Left lung (tissue), 4 donors: ENCODE measurements at regions not wholly inside any gene's neighbourhood (a gene's known extent, or its start where the extent isn't known, plus 50 kb on each side); places are given as distances from the start of the nearest gene placed in this dataset.
"Not testable (repeated sequence)": the region's sequence is repeated elsewhere in the genome, so short reads cannot be mapped to it uniquely, and the experiment has no call there.

Experiments used
- ATAC-seq: fragments of 200-7000 bp; cut with Tn5 transposase; one replicate; pipeline ENCODE4 v1.9.1; 2020; ENCODE audit warnings: moderate library complexity
- DNase-seq, 4 donors: peaks; one replicate each; pipeline ENCODE4 v3.0.0-alpha.2; 2013 to 2020
- H3K27ac ChIP-seq, 2 donors: fragments of 200-600 bp; sonication (generic) in 1 of 2; one replicate each; pipeline versions ENCODE4 v1.5.0 to v1.8.0; 2020 to 2021
- H3K27me3 ChIP-seq, 2 donors: fragments of 200-600 bp; sonication (generic) in 1 of 2; one replicate each; pipeline versions ENCODE4 v1.5.0 to v1.8.0; 2020 to 2021
- H3K36me3 ChIP-seq, 2 donors: fragments of 200-600 bp; sonication (generic) in 1 of 2; one replicate each; pipeline versions ENCODE4 v1.5.0 to v1.8.0; 2020 to 2021
- H3K4me1 ChIP-seq, 2 donors: fragments of 200-600 bp; one replicate each; pipeline ENCODE4 v1.8.0; 2021
- H3K4me3 ChIP-seq, 2 donors: fragments of 200-600 bp; sonication (generic) in 1 of 2; one replicate each; pipeline versions ENCODE4 v1.5.0 to v1.8.0; 2020 to 2021; ENCODE audit warnings: mild to moderate bottlenecking in 1 of 2
- H3K9me3 ChIP-seq, 2 donors: fragments of 200-600 bp; sonication (generic) in 1 of 2; one replicate each; pipeline versions ENCODE4 v1.5.0 to v1.8.0; 2020 to 2021
- intact Hi-C, 2 donors: fragments of 100-400 bp; cut with DNase I; formaldehyde crosslinking; loops; one replicate each; pipeline versions ENCODE4 v1.11.2 to v1.14.2; 2022
- TF ChIP-seq, protein P1 (sequence below), 2 donors: fragments of 200-600 bp; sonication (generic) in 1 of 2; IDR thresholded peaks; one replicate each; pipeline versions ENCODE4 v1.5.0 to v1.8.0; 2021; ENCODE audit warnings: antibody characterized with exemption in 2 of 2
- donor health status: DM: no; HTN: yes; CAD: no.
- donor health status: DM: no; HTN: no; CAD: no.

DNA sequence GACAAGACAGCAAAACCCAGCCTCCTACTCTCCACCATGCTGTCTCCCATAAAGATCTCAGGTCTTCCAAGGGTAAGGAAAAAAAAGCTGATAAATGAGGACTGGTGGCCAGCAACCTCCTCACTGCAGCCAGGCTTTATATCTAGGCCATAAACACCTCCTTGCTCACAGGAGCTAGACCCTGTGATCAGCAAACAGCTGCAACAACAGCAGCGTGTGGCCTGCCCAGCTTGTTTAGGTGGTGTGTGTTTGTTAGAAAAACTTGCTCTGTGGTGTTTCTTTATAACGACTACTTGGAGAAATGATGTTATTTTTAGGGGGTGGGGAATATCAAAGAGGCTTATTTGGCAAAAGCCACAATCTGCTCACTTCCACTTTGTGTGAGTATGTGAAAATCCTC is 880.9 kb upstream of the AMELY start:
- ATAC-seq = no peak
- no peaks in the 10 kb centered on the region for H3K4me1 ChIP-seq
- no peaks in the 10 kb centered on the region for H3K9me3 ChIP-seq
- H3K27me3 ChIP-seq = no peaks in the 10 kb centered on the region
- no peak for DNase-seq
- TF ChIP-seq, protein P1, sequence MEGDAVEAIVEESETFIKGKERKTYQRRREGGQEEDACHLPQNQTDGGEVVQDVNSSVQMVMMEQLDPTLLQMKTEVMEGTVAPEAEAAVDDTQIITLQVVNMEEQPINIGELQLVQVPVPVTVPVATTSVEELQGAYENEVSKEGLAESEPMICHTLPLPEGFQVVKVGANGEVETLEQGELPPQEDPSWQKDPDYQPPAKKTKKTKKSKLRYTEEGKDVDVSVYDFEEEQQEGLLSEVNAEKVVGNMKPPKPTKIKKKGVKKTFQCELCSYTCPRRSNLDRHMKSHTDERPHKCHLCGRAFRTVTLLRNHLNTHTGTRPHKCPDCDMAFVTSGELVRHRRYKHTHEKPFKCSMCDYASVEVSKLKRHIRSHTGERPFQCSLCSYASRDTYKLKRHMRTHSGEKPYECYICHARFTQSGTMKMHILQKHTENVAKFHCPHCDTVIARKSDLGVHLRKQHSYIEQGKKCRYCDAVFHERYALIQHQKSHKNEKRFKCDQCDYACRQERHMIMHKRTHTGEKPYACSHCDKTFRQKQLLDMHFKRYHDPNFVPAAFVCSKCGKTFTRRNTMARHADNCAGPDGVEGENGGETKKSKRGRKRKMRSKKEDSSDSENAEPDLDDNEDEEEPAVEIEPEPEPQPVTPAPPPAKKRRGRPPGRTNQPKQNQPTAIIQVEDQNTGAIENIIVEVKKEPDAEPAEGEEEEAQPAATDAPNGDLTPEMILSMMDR (IDR thresholded peaks at IDR 0.05) = no peak
- no peak overlapping the region for H3K4me3 ChIP-seq
- no peak overlapping the region for H3K27ac ChIP-seq
- intact Hi-C loops = no loop called here
- no peaks in the 10 kb centered on the region for H3K36me3 ChIP-seq

DNA sequence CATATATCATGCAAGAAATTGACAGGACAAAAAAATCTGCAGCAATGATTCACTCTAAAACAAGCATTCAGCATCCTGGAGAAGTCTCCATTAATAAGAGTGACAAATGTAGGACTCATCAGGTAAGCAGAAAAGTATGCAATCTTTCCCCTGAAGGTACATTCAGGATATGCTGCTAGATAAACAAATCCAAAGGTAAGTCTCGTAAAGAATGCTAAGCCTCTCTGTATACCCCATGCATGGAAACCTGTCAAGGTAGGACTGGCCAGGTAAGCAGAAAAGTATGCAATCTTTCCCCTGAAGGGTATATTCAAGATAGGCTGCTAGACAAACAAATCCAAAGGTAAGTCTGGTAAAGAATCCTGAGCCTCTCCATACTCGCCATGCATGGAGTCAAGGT is 869.9 kb upstream of the AMELY start:
- no peak overlapping the region for H3K4me3 ChIP-seq
- no peaks in the 10 kb centered on the region for H3K27me3 ChIP-seq
- TF ChIP-seq, protein P1 (IDR thresholded peaks at IDR 0.05) = no peak
- DNase-seq (no peak), ATAC-seq (no peak)
- no peaks in the 10 kb centered on the region for H3K36me3 ChIP-seq
- H3K9me3 ChIP-seq = no peaks in the 10 kb centered on the region
- no peak overlapping the region for H3K27ac ChIP-seq
- no peaks in the 10 kb centered on the region for H3K4me1 ChIP-seq
- intact Hi-C loops = no loop called here

DNA sequence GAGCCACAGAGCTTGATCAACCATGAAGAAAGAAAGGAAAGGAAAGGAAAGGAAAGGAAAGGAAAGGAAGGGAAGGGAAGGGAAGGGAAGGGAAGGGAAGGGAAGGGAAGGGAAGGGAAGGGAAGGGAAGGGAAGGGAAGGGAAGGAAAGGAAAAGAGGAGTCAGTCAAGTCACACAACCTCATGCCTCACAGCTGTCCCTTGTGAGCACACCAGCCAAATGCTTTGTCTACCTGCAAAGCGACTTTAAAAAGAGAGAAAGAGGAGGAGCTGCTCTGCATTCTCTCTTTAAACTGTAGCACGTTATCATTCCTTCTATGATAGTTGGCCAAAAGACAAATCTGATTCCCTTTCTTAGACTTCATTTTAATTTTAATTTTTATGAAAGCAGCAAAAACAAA is 863.9 kb upstream of the AMELY start:
- H3K9me3 ChIP-seq, H3K4me1 ChIP-seq, intact Hi-C loops, DNase-seq, H3K36me3 ChIP-seq, H3K4me3 ChIP-seq, H3K27me3 ChIP-seq, ATAC-seq, H3K27ac ChIP-seq: not testable (repeated sequence)

DNA sequence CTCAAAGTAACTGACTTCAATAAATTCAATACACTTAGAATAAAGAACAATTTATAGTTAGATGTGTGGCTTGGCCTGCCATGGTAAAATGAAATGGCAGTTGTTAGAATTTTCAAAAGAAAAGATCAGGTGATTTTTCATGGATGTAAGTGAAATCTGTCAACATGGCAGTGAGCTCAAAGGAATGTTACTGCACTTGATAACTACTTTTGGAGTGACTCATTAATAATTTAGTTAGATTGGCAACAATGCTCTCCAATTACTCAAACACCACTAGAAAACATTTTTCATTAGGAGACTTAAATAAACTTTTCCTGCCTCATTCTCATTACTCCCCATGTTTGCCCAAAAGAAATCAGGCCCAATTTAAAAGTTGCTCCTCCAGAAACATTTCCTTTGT is 860.2 kb upstream of the AMELY start:
- Histone ChIP-seq H3K27me3 (no peaks in the 10 kb centered on the region), H3K36me3 (no peaks in the 10 kb centered on the region), H3K27ac (no peak overlapping the region), H3K4me3 (no peak overlapping the region), H3K4me1 (no peaks in the 10 kb centered on the region), H3K9me3 (no peaks in the 10 kb centered on the region)
- TF ChIP-seq, protein P1 (IDR thresholded peaks at IDR 0.05) = no peak
- DNase-seq = no peak
- intact Hi-C loops = no loop called here
- no peak for ATAC-seq

DNA sequence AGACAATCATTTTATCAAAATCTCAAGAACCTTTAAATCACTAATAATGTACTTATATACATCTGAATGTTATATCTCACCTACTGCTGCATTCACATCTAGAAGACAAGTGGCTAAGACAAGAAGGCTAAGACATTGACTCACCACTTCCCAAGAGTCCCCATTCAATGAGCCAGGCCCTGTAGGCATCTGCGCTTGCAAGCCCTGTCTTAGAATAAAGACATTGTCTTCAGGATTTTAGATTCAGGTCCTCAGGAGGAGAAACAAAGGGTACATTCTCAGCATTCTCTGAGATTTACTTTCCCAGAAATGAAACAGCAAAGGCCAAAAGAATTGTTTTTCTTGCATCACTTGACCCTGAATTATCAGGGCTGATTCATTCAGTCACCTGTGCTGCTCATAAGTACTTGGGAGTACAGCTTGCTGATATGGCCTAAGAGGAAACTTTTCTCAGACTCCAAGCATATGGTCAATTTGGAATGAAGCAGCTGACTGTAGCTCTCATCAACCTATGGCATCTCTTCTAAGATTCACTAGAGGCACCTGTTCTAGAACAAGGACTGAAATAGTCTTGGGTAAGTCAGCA is 858.3 kb upstream of the AMELY start:
- TF ChIP-seq, protein P1 (IDR thresholded peaks at IDR 0.05) = no peak
- Histone ChIP-seq H3K36me3 (no peaks in the 10 kb centered on the region), H3K4me3 (no peak overlapping the region), H3K27ac (peak overlapping the region in 1 of 2 donors; percentile 13), H3K4me1 (no peaks in the 10 kb centered on the region), H3K27me3 (no peaks in the 10 kb centered on the region), H3K9me3 (no peaks in the 10 kb centered on the region)
- no peak for DNase-seq
- ATAC-seq = no peak
- intact Hi-C loops = no loop called here

DNA sequence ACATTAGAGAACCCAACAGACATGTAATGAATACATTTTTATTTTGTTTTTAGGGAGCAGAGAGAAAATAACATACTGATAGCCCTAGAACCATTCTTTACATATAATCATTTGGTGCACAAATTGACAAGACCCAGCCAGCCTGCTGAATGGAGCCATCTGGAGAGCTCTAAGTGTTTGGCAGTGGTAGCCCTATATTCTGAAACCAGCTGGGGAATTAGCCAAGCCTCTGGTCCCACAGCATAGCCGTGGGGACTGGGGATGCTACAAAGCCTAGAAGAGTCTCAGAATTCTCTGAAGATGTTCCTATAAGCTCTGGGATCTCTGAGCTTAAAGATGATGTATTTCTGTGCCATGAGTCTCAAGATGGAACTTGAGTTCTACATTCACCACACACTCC is 857.3 kb upstream of the AMELY start:
- ATAC-seq (no peak), DNase-seq (no peak)
- Histone ChIP-seq H3K36me3 (no peaks in the 10 kb centered on the region), H3K4me3 (no peak overlapping the region), H3K4me1 (no peaks in the 10 kb centered on the region), H3K9me3 (no peaks in the 10 kb centered on the region), H3K27ac (no peak overlapping the region), H3K27me3 (no peaks in the 10 kb centered on the region)
- TF ChIP-seq, protein P1 (IDR thresholded peaks at IDR 0.05) = no peak
- intact Hi-C loops = no loop called here
